ENCODE measurements at regions not wholly inside any gene's neighbourhood (a gene's known extent, or its start where the extent isn't known, plus 50 kb on each side); places are given as distances from the start of the nearest gene placed in this dataset.

DNA sequence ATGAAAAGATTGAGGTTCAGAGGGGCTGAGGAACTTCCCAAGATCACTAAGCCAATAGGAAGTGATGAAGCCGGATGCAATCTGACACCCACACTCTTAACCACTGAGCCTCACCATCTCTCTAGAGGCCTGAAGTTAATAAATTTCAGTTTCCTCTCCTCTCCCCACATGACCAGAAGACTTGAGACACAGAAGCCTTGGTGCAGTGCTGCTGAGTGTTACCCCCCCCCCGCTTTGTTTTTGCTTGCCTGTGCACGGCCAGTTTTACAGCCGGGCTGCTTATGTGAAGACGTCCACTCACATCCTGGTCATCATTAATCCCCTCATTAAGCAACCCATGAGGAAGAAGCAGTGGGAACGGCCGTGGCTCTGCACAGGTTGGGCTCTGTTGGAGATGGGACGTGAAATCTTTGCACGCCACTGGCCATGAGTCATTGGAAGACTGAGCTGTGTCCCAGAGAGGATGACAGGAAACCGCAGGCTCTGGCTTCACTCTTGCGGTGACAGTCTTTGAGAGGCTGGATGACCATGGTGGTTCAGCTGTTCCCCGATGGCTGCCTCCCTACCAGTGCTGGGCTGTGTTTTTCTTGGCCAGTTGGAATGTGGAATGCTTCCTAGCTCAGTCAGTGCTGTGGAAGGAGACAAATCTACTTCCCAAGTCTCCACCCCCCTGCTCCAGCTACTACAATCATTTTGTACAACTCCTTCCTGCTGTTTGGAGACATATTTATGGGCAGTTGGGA is 232.6 kb upstream of the LRTM1 start:
- H3K4me3 ChIP-seq (ENCODE audit: low read depth, low read length), result no peak overlapping the region
- in situ Hi-C loops (cut with HindIII; ENCODE audit: low sequenced_read_pairs), result no loop called here
- peak; percentile 100 for DNase-seq (ENCODE audit: low read depth)
- TF ChIP-seq, protein P1, sequence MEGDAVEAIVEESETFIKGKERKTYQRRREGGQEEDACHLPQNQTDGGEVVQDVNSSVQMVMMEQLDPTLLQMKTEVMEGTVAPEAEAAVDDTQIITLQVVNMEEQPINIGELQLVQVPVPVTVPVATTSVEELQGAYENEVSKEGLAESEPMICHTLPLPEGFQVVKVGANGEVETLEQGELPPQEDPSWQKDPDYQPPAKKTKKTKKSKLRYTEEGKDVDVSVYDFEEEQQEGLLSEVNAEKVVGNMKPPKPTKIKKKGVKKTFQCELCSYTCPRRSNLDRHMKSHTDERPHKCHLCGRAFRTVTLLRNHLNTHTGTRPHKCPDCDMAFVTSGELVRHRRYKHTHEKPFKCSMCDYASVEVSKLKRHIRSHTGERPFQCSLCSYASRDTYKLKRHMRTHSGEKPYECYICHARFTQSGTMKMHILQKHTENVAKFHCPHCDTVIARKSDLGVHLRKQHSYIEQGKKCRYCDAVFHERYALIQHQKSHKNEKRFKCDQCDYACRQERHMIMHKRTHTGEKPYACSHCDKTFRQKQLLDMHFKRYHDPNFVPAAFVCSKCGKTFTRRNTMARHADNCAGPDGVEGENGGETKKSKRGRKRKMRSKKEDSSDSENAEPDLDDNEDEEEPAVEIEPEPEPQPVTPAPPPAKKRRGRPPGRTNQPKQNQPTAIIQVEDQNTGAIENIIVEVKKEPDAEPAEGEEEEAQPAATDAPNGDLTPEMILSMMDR (IDR thresholded peaks at IDR 0.05; ENCODE audit: low read depth, low read length, missing control alignments), result no peak

DNA sequence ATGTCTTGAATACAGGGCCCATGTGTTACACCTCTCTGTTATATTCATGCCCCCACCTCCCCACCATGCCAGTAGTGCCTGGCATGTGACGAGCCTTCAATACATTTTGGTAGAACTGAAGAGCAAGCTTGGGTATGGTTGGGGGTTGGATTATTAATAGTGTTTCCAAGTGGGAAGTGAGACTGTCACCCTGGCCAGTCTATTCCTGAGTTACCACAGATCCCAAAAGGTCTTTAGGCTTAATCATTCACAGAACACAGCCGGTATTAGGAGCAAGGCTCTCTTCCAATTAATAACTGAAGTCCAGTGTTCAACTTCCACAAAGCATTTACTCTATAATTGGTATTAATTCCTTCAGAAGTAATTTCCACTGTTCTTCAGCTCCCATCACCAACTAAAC is 231.9 kb upstream of the LRTM1 start:
- no peak for DNase-seq (ENCODE audit: low read depth)
- in situ Hi-C loops (cut with HindIII; ENCODE audit: low sequenced_read_pairs), result loop anchor here (5.0 kb wide), 1 partner anchor 318 kb away; no protein-coding TSS in a partner anchor
- H3K4me3 ChIP-seq (ENCODE audit: low read depth, low read length), result no peak overlapping the region
- TF ChIP-seq, protein P1 (IDR thresholded peaks at IDR 0.05; ENCODE audit: low read depth, low read length, missing control alignments), result no peak

DNA sequence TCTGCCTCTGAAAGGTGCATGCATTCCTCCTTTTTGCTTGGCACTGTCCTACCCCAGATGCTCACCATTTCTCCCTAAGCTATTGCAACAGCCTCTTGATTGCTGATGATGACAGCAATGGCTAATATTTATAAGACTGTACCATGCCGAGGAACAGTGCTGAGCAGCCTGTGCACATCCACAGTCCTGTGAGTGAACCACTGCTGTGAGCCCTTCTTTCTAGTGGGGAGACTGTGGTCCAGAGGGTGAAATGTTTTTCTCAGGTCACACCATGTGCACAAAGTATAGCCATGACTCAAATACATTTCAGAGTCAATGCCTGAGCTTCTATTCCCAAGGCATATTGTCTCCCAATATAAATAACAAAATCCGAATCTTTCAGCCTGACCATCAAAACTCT is 231.2 kb upstream of the LRTM1 start:
- TF ChIP-seq, protein P1 (IDR thresholded peaks at IDR 0.05; ENCODE audit: low read depth, low read length, missing control alignments), result no peak
- in situ Hi-C loops (cut with HindIII; ENCODE audit: low sequenced_read_pairs), result loop anchor here (5.0 kb wide), 1 partner anchor 318 kb away; no protein-coding TSS in a partner anchor
- H3K4me3 ChIP-seq (ENCODE audit: low read depth, low read length), result no peak overlapping the region
- DNase-seq (ENCODE audit: low read depth), result no peak

DNA sequence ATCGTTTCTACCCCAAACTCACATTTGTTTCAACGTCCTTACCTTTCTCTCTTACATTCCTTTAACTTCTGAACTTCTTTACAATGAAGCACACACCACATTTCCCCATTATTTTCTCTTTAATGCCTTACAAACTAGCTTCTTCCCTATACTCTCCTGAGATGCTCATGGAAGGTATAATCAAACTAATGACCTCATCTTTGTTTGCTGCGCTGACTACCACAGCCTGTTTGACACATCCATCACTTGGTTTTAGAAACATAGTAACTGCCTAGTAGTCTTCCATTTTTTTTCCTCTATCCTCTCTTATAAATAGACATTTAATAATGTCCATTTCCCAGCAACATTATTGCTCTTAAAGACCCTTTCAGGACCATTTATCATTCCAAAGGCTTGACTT is 230.5 kb upstream of the LRTM1 start:
- no peak for DNase-seq (ENCODE audit: low read depth)
- in situ Hi-C loops (cut with HindIII; ENCODE audit: low sequenced_read_pairs), result loop anchor here (5.0 kb wide), 1 partner anchor 319 kb away; no protein-coding TSS in a partner anchor
- H3K4me3 ChIP-seq (ENCODE audit: low read depth, low read length), result no peak overlapping the region
- TF ChIP-seq, protein P1 (IDR thresholded peaks at IDR 0.05; ENCODE audit: low read depth, low read length, missing control alignments), result no peak

DNA sequence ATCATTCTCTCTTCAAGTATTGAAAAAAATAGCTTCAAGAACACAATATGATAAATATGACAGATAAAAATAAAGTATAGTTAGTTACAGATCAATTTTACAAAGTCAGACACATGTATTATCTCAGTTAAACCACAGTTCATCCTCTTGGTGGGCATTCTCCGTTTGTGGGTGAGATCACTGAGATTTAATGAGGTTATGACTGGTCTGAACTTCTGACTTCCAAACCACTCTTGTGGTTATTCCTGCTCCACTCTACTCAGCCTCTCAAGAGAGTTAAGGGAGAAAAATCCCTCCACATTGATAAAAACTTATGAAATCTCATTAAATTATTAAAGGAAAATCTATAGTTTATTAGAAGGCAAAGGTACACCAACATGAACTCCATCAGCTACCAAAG is 229.9 kb upstream of the LRTM1 start:
- H3K4me3 ChIP-seq (ENCODE audit: low read depth, low read length), result no peak overlapping the region
- in situ Hi-C loops (cut with HindIII; ENCODE audit: low sequenced_read_pairs), result loop anchor here (5.0 kb wide), 1 partner anchor 320 kb away; no protein-coding TSS in a partner anchor
- no peak for DNase-seq (ENCODE audit: low read depth)
- TF ChIP-seq, protein P1 (IDR thresholded peaks at IDR 0.05; ENCODE audit: low read depth, low read length, missing control alignments), result no peak

DNA sequence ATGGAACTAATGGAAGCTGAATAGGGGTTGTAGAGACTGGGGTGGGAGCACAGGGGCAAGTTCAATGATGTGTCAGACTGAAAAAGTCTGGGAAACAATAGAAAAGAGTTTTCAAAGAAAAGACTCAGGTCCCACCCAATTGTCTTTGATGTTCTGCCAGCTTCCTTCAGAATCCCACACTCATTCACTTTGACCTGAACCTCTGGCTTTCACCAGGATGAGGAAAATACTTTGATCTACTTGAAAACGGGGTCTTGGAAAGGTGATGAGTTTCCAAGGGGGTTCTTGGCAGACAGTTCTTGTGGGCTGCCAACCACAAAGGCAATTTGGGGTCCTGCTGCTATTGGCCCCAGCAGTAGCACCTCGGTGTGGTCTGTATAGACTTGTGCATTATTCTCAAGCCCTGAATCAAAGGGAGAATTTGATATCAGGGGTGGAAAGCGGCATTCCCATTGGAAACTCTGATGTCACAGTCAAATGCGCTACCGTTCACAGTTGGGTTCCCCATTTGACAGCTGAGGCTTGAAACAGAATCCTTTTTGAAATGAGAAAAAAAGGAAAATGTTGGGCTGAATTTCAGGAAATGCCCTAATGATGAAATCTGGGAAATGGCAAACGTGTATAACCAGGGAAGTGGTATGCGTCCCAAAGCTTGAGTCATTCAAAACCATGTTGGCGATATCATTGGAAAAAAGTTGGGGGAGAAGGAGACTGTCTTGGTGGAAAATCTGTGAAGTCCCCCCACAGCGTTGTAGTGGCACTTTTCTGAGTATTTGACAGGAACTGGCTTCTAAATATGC is 229.2 kb upstream of the LRTM1 start:
- in situ Hi-C loops (cut with HindIII; ENCODE audit: low sequenced_read_pairs), result loop anchor here (5.0 kb wide), 1 partner anchor 320 kb away; no protein-coding TSS in a partner anchor
- H3K4me3 ChIP-seq (ENCODE audit: low read depth, low read length), result no peak overlapping the region
- DNase-seq (ENCODE audit: low read depth), result peak; percentile 90
- TF ChIP-seq, protein P1 (IDR thresholded peaks at IDR 0.05; ENCODE audit: low read depth, low read length, missing control alignments), result no peak
